ENCODE measurements at regions not wholly inside any gene's neighbourhood (a gene's known extent, or its start where the extent isn't known, plus 50 kb on each side); places are given as distances from the start of the nearest gene placed in this dataset.

- TF ChIP-seq, protein P1, sequence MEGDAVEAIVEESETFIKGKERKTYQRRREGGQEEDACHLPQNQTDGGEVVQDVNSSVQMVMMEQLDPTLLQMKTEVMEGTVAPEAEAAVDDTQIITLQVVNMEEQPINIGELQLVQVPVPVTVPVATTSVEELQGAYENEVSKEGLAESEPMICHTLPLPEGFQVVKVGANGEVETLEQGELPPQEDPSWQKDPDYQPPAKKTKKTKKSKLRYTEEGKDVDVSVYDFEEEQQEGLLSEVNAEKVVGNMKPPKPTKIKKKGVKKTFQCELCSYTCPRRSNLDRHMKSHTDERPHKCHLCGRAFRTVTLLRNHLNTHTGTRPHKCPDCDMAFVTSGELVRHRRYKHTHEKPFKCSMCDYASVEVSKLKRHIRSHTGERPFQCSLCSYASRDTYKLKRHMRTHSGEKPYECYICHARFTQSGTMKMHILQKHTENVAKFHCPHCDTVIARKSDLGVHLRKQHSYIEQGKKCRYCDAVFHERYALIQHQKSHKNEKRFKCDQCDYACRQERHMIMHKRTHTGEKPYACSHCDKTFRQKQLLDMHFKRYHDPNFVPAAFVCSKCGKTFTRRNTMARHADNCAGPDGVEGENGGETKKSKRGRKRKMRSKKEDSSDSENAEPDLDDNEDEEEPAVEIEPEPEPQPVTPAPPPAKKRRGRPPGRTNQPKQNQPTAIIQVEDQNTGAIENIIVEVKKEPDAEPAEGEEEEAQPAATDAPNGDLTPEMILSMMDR (conservative IDR thresholded peaks at IDR 0.05 in 1 of 2, IDR thresholded peaks at IDR 0.05 in 1 of 2; ENCODE audit: low read depth in 1 of 2, low read length in 2 of 2), result no peak
- TF ChIP-seq EZH2 (IDR thresholded peaks at IDR 0.05; ENCODE audit: low read length, missing control alignments), result no peak
Measured at GRCh38 chr10:76729841-76730487, 907.6 kb downstream of the KCNMA1 start.
